ENCODE measurements at regions not wholly inside any gene's neighbourhood (a gene's known extent, or its start where the extent isn't known, plus 50 kb on each side); places are given as distances from the start of the nearest gene placed in this dataset.

- Mint-ChIP-seq H3K27ac (no peak overlapping the region), H3K4me3 (no peak overlapping the region), H3K9me3 (peaks cover 0 to 2% of the 10 kb centered on the region in 2 donors), H3K36me3 (no peaks in the 10 kb centered on the region), H3K27me3 (no peaks in the 10 kb centered on the region), H3K4me1 (no peaks in the 10 kb centered on the region)
- DNase-seq (no peak), ATAC-seq (replicated peaks) (no peak)
Measured at GRCh38 chr4:103938488-103938887, 218.7 kb upstream of the TACR3 start.

- DNase-seq = no peak
- H3K27ac Mint-ChIP-seq = no peak overlapping the region
- no peaks in the 10 kb centered on the region for H3K4me1 Mint-ChIP-seq
- H3K27me3 Mint-ChIP-seq = no peaks in the 10 kb centered on the region
- no peaks in the 10 kb centered on the region for H3K36me3 Mint-ChIP-seq
- no peak for ATAC-seq (replicated peaks)
- peaks cover 0 to 1% of the 10 kb centered on the region in 2 donors for H3K9me3 Mint-ChIP-seq
- no peak overlapping the region for H3K4me3 Mint-ChIP-seq
Measured at GRCh38 chr4:103936653-103937145, 216.9 kb upstream of the TACR3 start.

DNA sequence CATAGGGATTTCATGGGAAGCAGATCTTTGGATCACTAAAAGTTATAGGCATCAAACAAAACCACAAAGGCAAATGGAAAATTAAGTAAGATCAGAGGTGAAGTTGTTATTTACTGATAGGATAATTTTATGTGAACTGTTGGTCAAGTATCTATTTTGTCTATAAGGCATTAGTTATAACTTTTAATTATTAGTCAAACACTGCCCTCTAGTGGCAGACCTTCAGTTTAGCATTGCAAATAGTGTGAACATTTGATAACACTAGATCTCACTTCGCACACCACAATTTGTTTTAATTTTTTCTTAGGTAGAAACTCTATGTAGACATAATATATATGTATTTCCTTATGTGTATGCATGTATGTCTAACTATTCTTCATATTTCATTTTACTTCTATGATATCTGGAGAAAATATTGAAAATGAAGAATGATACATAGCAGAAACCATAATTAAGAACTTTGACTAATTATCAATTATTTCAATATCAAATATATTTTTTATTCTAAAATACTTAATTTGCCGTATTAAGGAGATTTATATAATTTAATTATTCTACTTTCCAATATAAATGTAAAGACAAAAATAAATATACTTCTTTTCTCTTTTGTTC is 214.5 kb upstream of the TACR3 start:
- H3K9me3 Mint-ChIP-seq = no peaks in the 10 kb centered on the region
- no peaks in the 10 kb centered on the region for H3K27me3 Mint-ChIP-seq
- no peaks in the 10 kb centered on the region for H3K4me1 Mint-ChIP-seq
- DNase-seq = no peak
- no peak overlapping the region for H3K27ac Mint-ChIP-seq
- no peaks in the 10 kb centered on the region for H3K36me3 Mint-ChIP-seq
- H3K4me3 Mint-ChIP-seq = no peak overlapping the region
- peak in 1 of 2 donors; percentile 51 for ATAC-seq (replicated peaks)

DNA sequence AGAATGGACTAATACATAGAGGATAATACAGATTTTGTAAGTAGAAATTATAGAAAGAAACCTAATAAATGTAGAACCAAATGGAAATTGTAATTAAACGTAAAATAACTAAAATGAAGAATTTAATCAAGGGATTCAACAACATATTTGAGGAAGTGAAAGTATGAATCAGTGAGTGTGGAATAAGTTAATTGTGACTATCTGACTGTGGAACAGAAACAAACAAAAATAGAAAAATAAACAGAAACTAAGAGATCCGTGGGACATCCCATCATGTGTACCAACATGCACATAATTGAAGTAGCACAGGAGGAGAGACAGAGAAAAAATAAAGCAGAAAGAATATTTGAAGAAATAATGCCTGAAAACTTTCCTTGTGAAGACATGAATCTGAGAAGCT is 208.6 kb upstream of the TACR3 start:
- no peaks in the 10 kb centered on the region for H3K9me3 Mint-ChIP-seq
- H3K27ac Mint-ChIP-seq = no peak overlapping the region

GRCh38 chr4:103923551-103923950 is 203.8 kb upstream of the TACR3 start:
- no peak for ATAC-seq (replicated peaks)
- Mint-ChIP-seq H3K27ac (no peak overlapping the region), H3K4me1 (no peaks in the 10 kb centered on the region), H3K4me3 (no peak overlapping the region), H3K9me3 (no peaks in the 10 kb centered on the region), H3K27me3 (no peaks in the 10 kb centered on the region), H3K36me3 (no peaks in the 10 kb centered on the region)
- DNase-seq = no peak

More for the DNA sequence above, 208.6 kb upstream of the TACR3 start:
- Mint-ChIP-seq H3K4me1 (no peaks in the 10 kb centered on the region), H3K4me3 (no peak overlapping the region), H3K36me3 (no peaks in the 10 kb centered on the region), H3K27me3 (no peaks in the 10 kb centered on the region)
- DNase-seq (no peak), ATAC-seq (replicated peaks) (no peak)

GRCh38 chr4:103918214-103918613 is 198.4 kb upstream of the TACR3 start:
- Mint-ChIP-seq H3K4me1 (no peaks in the 10 kb centered on the region), H3K27me3 (no peaks in the 10 kb centered on the region), H3K4me3 (no peak overlapping the region), H3K9me3 (no peaks in the 10 kb centered on the region), H3K36me3 (no peaks in the 10 kb centered on the region), H3K27ac (no peak overlapping the region)
- ATAC-seq (replicated peaks) (no peak), DNase-seq (no peak)

DNA sequence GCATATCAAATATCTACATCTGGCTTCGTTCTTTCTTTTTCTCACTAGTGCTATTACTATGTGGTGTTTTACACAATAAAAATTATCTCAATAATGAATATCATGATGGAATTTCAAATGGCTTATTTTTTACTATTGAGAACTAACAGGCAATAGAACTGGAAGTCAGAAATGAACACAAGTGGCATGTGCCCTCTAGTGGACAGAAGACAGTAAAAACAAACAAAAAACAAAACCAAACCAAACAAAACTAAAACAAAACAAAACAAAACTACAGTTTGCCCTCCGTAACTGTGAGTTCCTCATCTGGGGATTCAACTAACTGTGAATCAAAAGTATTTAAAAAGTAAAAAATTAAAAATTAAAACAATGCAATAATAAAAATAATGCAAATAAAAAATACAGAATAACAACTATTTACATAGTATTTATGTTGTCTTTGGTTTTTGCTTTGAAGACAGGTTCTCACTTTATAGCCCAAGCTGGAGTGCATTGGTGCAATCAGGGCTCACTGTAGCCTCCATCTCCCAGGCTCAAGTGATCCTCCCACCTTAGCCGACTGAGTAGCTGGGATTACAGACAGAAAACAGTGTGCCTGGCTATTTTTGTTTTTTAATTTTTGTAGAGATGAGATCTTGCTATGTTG is 195.6 kb upstream of the TACR3 start:
- no peaks in the 10 kb centered on the region for H3K9me3 Mint-ChIP-seq
- ATAC-seq (replicated peaks) (no peak), DNase-seq (no peak)
- no peak overlapping the region for H3K4me3 Mint-ChIP-seq
- no peak overlapping the region for H3K27ac Mint-ChIP-seq
- no peaks in the 10 kb centered on the region for H3K4me1 Mint-ChIP-seq
- H3K36me3 Mint-ChIP-seq = no peaks in the 10 kb centered on the region
- H3K27me3 Mint-ChIP-seq = peaks cover 0 to 6% of the 10 kb centered on the region in 2 donors

DNA sequence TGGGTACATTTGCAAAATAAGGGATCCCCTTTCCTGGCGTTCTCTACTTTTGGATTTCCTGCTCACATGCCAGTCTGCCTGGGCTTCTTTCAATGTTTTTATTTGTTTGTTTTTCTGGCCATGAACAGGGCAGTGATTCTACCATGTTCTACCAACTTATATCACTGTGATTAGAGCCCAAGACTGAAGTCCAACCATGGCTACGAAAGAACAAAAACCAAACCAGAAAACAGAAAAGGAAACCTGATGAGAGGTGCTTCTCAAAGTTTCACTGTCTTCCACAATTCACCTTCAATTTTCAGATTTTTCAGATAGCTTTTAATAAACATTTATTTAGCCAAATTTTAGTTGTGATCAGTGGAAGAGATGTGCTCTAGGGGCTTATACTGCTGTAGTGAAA is 187.6 kb upstream of the TACR3 start:
- no peak overlapping the region for H3K4me3 Mint-ChIP-seq

DNA sequence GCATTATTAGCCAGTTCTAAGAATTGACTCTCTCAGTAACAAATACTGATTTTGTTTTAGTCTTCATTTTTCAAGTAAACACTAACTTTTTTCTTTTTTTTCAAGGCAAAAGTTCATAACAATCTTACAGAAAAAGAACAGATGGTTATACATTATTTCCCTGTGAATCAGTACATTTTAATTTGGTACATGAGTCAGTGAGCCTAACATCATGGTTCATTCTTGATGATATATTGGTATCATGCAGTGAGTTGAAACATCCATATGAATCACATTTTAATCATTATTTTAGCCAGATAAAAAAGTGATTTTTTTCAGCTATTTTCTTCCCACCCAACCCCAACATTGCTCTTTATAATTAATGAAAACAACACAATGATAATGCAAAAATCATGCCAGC is 184.3 kb upstream of the TACR3 start:
- Mint-ChIP-seq H3K4me3 (no peak overlapping the region), H3K27ac (no peak overlapping the region), H3K27me3 (no peaks in the 10 kb centered on the region), H3K36me3 (no peaks in the 10 kb centered on the region), H3K9me3 (peaks cover 0 to 6% of the 10 kb centered on the region in 2 donors), H3K4me1 (no peaks in the 10 kb centered on the region)
- DNase-seq (no peak), ATAC-seq (replicated peaks) (no peak)

More for the DNA sequence above, 187.6 kb upstream of the TACR3 start:
- no peak for ATAC-seq (replicated peaks)
- peaks cover 0 to 4% of the 10 kb centered on the region in 2 donors for H3K27me3 Mint-ChIP-seq
- H3K9me3 Mint-ChIP-seq = no peaks in the 10 kb centered on the region
- H3K4me1 Mint-ChIP-seq = no peaks in the 10 kb centered on the region
- DNase-seq = no peak
- H3K27ac Mint-ChIP-seq = no peak overlapping the region
- no peaks in the 10 kb centered on the region for H3K36me3 Mint-ChIP-seq

- Mint-ChIP-seq H3K9me3 (peaks cover 0 to 6% of the 10 kb centered on the region in 2 donors), H3K4me3 (no peak overlapping the region), H3K27ac (no peak overlapping the region), H3K4me1 (no peaks in the 10 kb centered on the region), H3K36me3 (no peaks in the 10 kb centered on the region), H3K27me3 (no peaks in the 10 kb centered on the region)
- DNase-seq (no peak), ATAC-seq (replicated peaks) (no peak)
Measured at GRCh38 chr4:103902730-103903129, 182.9 kb upstream of the TACR3 start.

GRCh38 chr4:103895876-103896465 is 176.2 kb upstream of the TACR3 start:
- no peak overlapping the region for H3K4me3 Mint-ChIP-seq
- no peaks in the 10 kb centered on the region for H3K4me1 Mint-ChIP-seq
- DNase-seq = no peak
- peaks cover 0 to 2% of the 10 kb centered on the region in 2 donors for H3K9me3 Mint-ChIP-seq
- no peak overlapping the region for H3K27ac Mint-ChIP-seq
- H3K36me3 Mint-ChIP-seq = no peaks in the 10 kb centered on the region
- H3K27me3 Mint-ChIP-seq = no peaks in the 10 kb centered on the region
- ATAC-seq (replicated peaks) = no peak

DNA sequence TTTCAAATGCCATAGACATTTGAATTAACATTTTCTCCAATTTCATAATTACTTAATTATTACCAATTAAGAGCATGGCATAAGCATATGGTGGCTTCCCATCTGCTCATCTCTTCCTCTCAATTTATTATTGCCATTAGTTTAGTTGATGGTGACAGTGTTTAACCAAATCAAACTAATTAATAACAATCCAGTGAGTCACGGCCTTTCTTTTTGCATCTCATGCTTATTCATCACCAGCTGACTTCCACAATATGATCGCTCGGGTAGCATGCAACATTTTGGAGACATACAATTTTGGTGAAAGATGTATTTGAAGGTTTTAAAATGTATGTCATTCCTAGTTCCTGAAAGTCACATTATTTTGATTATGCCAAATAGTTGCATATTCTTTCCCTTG is 172.8 kb upstream of the TACR3 start:
- Mint-ChIP-seq H3K4me3 (no peak overlapping the region), H3K9me3 (peaks cover 0 to 2% of the 10 kb centered on the region in 2 donors), H3K27ac (no peak overlapping the region), H3K36me3 (no peaks in the 10 kb centered on the region), H3K27me3 (no peaks in the 10 kb centered on the region), H3K4me1 (no peaks in the 10 kb centered on the region)
- no peak for DNase-seq
- ATAC-seq (replicated peaks) = no peak

- ATAC-seq (replicated peaks) (no peak), DNase-seq (no peak)
- H3K9me3 Mint-ChIP-seq = peaks cover 0 to 2% of the 10 kb centered on the region in 2 donors
- H3K4me3 Mint-ChIP-seq = no peak overlapping the region
- no peak overlapping the region for H3K27ac Mint-ChIP-seq
- H3K27me3 Mint-ChIP-seq = no peaks in the 10 kb centered on the region
- no peaks in the 10 kb centered on the region for H3K4me1 Mint-ChIP-seq
- H3K36me3 Mint-ChIP-seq = no peaks in the 10 kb centered on the region
Measured at GRCh38 chr4:103887191-103887590, 167.4 kb upstream of the TACR3 start.

GRCh38 chr4:103885152-103885551 is 165.4 kb upstream of the TACR3 start:
- ATAC-seq (replicated peaks) (no peak), DNase-seq (no peak)
- no peaks in the 10 kb centered on the region for H3K27me3 Mint-ChIP-seq
- H3K9me3 Mint-ChIP-seq = peaks cover 0 to 2% of the 10 kb centered on the region in 2 donors
- no peaks in the 10 kb centered on the region for H3K4me1 Mint-ChIP-seq
- no peaks in the 10 kb centered on the region for H3K36me3 Mint-ChIP-seq
- H3K4me3 Mint-ChIP-seq = no peak overlapping the region
- no peak overlapping the region for H3K27ac Mint-ChIP-seq

DNA sequence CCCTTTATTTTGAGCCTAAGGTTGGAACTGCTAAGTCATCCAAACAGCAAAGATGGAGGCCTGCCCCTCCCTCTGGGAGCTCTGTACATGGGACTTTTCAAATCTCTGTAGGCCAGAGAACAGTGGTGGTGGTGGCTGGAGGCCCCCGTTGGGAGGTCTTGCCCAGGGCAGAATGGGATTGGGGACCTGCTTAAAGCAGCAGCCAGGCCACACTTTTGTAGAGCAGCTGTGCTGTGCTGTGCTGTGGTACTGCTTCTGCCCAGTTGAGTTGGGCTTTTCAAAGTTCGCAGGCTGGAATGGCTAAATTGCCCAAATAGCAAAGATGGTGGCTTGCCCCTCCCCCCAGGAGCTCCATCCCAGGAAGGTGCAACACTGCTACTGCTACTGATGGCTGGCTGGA is 147.5 kb upstream of the TACR3 start:
- H3K36me3 Mint-ChIP-seq = no peaks in the 10 kb centered on the region
- no peaks in the 10 kb centered on the region for H3K4me1 Mint-ChIP-seq
- H3K27ac Mint-ChIP-seq = no peak overlapping the region
- DNase-seq (no peak), ATAC-seq (replicated peaks) (no peak)
- H3K9me3 Mint-ChIP-seq = peaks cover 3 to 13% of the 10 kb centered on the region in 2 donors
- H3K4me3 Mint-ChIP-seq = no peak overlapping the region
- H3K27me3 Mint-ChIP-seq = no peaks in the 10 kb centered on the region

Measured in stimulated activated naive B cell treated with anti-CD40 and anti-IgM and Interleukin-4, amounts not matched to agents 10 μg/mL and 1 μg/mL and 100 μg/mL, for 72 hours (primary cell).